Left renal cortex interstitium (tissue), 4 donors: ENCODE measurements at regions not wholly inside any gene's neighbourhood (a gene's known extent, or its start where the extent isn't known, plus 50 kb on each side); places are given as distances from the start of the nearest gene placed in this dataset.

ENCODE experiments used
- DNase-seq, 4 donors: peaks; one replicate each; pipeline ENCODE4 v3.0.0-alpha.2; 2013; ENCODE audit warnings: low read depth in 4 of 4, low spot score in 2 of 4, missing footprints in 1 of 4

DNA sequence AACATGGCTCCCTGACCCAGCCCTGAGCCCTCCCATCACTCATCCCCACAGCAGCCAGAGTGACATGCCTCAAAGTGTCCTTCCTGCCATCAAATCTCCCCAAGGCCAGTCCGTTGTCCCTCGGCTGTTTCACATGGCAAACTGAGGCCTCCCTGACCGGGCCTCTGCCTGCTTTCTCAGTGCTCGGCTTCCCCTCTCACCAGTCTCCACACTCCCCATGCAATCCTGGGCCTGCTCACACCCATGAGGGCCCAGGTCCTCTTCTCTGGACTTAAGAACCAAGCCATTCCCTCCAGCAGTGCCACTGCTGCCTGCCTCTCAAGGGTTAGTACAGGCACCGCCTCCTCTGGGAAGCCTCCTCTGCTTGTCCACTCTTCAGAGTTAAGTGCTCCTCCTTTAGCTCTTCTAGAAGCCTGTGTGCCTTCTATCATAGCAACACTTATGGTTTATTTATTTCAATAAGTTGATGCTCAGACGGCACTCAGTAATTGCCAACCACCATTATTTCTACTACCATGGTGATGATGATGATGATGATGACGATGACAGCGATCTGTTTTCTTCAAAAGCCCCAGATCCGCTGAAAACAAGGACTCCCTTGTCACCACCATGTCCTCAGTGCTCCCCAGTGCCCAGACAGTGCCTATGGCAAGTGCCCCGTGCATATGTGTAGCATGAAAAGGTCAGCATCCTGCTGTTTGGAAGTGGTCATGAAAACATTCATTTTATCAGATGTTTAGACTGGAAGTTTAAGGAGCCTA, 449.0 kb downstream of the CDH26 start:
- DNase-seq, result no peak

DNA sequence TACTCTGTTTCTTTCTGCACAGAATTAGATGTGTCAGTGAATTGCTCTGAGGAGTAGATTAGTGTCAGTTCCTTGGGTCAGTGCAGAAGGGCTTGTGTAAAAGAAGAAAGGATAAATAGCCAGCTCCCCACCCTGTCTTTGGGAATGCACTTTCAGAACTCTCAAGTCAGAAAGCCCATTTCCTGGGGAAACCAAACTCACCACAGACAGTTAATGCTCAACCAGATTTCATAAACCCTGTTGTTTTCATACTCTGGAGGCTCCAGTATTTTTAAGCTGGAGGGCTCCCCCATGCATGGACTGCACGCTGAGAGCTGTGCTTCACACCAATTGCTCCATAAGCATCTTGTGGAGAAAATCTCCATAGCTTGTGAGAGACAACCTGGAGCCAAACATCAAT, 449.7 kb downstream of the CDH26 start:
- DNase-seq, result no peak

GRCh38 chr20:60408435-60408834, 450.2 kb downstream of the CDH26 start:
- no peak for DNase-seq

DNA sequence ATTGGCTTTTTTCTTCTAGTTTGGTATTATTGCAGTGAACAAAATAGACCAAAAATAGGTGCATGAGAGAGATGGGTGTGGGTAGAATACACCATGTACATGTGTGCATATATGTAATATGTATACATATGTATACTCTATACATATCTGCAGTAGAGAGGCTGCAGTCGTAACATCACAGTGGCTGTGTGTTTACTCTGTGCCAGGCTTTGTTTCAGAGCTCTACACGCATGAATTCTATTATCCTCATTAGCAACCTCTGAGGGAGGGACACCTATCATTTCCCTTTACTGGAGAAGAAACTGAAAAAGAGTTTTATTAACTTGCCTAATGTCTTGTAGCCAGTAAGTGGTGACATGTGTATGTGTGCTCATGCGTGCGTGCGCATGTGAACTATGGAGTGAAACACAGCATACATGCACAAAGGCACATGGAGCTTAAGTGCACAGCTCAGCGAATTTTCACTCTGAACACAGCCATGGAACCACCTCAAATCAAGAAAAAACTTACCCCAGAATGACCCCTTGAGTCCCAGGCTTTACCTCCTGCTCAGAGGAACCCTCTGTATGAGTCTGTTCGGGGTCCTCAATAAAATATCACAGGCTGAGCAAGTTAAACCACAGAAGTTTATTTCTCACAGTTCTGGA, 452.5 kb downstream of the CDH26 start:
- no peak for DNase-seq

DNA sequence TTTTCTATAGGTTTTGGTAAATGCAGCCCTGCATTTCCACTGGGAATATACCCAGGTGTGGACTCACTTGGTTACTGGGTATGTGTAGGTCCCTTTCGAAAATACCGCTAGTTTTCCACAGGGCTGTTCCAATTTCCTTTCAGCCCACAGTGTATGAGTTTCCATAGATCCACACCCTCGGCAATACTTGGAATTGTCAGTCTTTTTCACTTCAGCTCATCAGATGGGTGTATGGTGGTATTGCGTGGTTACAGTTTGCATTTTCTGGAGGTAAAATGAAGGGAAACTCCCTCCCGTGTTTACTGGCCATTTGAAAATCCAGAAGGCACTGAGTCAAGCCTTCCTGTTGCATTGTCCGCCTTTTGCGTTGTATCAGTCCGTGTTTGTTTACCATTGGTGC, 453.6 kb downstream of the CDH26 start:
- no peak for DNase-seq

- DNase-seq, result no peak
These were observed 462.5 kb downstream of the CDH26 start for GRCh38 chr20:60420676-60421229.

- no peak for DNase-seq
These were observed 464.6 kb downstream of the CDH26 start for GRCh38 chr20:60422848-60423247.

- DNase-seq, result no peak
These were observed 466.2 kb downstream of the CDH26 start for GRCh38 chr20:60424267-60424902.

- DNase-seq, result no peak
These were observed 469.3 kb downstream of the CDH26 start for GRCh38 chr20:60427516-60427915.

DNA sequence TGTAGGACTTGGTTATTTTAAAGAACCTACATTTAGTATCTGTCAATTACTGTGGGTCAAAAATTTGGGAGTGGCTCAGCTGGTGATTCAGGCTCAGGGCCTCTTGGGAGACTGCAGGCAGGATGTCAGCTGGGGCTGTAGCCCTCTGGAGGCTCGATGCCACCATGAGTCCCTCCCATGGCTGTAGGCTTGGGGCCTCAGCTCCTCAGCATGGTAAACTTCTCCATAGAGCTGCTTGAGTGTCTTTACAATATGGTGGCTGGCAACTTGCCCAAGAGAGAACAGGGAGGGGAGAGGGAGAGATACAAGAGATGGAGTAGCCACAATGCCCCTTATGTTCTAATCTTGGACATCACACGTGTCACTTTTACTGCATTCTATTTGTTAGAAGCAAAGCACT, 470.4 kb downstream of the CDH26 start:
- DNase-seq, result no peak

GRCh38 chr20:60430516-60431001, 472.3 kb downstream of the CDH26 start:
- DNase-seq, result no peak

DNA sequence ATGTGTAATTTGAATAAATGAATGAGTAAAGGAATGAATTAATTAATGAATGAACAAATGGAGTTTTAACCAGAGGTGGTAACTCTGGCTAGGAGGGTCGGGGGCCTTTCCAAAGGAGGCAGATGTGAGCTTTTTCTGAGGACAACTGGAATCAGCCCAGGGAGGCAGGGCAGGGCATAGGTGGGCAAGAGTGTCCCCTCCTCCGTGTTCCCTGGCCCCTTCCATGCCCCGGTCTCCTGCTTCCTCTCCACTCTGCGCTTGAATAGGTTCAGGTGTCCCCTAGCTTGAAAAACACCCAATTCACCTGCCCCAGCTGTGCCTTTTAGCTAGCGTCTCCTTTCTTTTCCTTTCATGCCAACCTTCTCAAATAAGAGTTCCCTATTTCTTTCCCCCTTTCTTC, 473.1 kb downstream of the CDH26 start:
- DNase-seq, result no peak

- DNase-seq, result no peak
These were observed 479.2 kb downstream of the CDH26 start for GRCh38 chr20:60437418-60437817.

DNA sequence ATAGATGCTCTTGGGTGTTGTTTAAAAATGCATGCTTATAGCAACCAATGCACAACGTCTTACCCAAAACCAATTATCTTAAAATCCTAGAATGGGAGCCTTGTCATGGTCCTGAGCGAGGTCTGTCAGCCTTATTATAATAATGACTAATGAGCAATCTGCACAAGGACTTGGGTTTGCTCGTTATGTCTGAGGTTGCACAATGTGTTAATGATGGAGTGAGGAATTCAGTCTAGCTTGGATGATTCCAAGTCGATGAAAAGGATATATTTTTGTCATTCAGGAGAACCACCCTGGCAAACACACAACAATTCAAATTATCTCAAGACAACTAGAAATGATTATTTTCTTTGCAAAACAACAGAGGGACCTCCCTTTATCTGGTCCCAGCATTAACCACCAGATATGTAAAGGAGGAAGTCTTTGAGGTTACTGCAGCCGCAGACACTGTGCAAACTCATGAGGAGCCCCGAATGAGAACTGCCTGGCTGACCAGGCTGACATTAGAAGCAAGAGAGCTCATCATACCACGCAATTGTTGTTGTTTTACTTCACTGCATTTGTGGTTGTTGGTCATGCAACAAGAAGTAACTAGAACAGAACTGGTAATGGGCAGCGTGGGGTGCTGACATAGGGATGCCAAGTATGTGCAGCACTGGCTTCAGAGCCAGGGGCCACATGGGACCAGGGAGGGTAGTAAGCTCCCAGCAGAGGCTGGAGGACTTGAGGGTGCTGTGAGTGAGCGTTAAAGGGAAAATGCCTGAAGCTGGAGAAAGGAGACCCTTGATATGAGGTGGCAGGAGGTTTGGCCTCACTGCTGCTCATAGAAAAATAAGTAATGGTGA, 488.3 kb downstream of the CDH26 start:
- no peak for DNase-seq

GRCh38 chr20:60447703-60448102, 489.5 kb downstream of the CDH26 start:
- DNase-seq, result no peak

DNA sequence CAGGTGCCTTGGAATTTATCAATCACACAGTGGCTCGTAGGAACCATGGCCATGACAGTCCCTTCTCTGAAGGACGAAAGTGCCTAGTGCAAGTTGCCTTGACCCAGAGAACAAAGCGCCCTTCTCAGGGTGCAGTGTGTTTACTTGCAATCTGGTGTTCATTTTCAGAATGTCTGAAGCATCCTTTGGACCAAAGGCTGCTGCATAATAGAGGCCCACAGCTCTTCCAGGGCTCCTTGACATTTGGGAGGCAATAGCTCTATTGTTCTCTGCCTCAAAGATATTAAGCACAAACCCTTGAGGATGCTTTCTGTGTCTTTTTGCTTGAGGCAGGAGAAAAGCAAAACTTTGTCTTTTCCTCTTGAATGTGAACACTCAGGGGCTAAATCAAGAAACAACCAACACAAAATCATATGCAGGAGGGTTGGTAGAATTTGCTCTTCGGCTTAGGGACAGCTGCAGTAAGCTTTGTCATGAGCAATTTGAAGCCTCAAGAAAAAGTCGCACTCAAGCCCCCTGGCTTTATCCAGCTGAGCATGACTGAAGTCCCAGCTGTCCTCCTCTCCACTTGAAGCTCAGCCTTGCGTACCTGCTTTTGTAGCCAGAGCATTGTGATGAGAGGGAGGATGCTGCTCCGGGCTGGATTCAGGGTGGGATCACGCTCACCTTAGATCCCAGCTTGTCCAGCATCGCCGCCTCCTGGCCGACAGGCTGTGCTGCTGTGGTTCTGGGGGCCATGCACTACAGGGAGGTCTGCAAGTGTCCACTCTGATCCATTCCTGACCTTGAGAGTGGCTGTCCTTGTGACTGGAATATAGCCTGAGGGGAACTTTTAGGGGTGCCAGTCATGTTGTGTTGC, 495.4 kb downstream of the CDH26 start:
- no peak for DNase-seq

DNA sequence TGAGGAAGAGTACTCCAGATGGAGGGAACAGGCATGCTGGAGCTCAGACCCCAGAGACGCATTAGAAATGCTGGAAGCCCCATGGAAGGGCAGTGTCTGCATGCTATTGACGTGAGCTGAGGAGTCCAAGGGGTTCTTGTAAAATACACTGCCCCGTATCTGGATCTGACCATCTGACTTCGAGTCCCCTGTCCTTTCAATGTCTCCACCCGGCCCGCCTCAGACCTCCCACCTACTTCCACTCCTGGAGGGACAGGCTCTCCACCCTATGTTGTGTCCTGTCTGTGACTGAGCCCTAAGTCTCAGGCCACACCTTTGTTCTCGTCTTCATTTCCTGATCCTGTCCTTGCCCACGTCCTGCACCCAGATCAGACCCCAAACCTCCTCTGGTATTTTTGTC, 496.3 kb downstream of the CDH26 start:
- DNase-seq, result no peak

DNA sequence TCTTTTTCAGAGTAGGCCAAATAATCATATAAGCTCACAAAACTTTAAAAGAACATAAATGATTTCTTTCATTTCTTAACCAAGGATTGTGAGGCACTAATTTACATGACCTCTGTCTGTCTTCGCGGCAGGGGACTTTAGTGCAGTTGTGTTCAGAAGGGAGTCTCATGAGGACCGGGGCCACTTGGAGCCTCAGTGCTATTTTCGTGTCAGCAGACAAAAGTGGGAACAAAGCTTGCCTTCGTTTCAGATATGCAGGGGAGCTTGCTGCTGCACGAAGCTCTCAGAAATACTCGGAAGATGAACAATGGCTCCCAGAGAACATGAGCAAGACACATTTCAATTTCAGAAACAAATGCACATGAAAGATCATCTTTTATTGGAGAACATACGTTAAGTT, 497.0 kb downstream of the CDH26 start:
- DNase-seq, result no peak

DNA sequence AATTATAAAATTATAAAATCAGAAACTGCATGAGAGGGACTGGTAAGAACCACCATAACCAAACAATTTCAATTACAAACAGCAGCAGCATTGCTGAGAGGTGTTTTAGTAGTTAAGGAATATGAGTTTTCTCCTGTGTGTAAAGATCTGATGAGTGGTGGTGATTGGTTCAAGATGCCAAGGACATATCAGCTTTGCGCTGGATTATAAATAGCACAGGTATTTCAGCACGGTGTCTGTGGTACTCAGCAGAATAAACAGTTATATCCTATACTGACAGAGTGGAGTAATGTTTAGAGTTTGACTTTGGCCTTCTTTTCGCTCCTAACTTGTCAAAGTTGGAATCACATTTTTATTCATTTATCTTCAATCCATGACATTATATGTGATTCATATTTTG, 501.0 kb downstream of the CDH26 start:
- no peak for DNase-seq

GRCh38 chr20:60461993-60462392, 503.8 kb downstream of the CDH26 start:
- DNase-seq, result no peak
